GM06990 (cell line): ENCODE measurements at regions not wholly inside any gene's neighbourhood (a gene's known extent, or its start where the extent isn't known, plus 50 kb on each side); places are given as distances from the start of the nearest gene placed in this dataset.

Source experiments
- DNase-seq: peaks from one replicate; pipeline ENCODE4 v3.0.0-alpha.2; 2011; ENCODE audit not compliant: insufficient read length; ENCODE audit errors: extremely low read depth
- H3K27me3 ChIP-seq: replicated peaks from 2 replicates; pipeline ENCODE4 v1.6.0; 2011; ENCODE audit warnings: low read length; ENCODE audit not compliant: control insufficient read depth, insufficient read depth
- H3K36me3 ChIP-seq: 2 replicates; pipeline ENCODE4 v1.5.1; 2011; ENCODE audit warnings: low read length; ENCODE audit not compliant: control insufficient read depth, insufficient read depth
- H3K4me3 ChIP-seq: replicated peaks from 2 replicates; pipeline ENCODE4 v1.5.1; 2011; ENCODE audit warnings: low read depth, mild to moderate bottlenecking, control low read depth, low read length
- TF ChIP-seq, protein P1 (sequence below): IDR thresholded peaks from 2 replicates; pipeline ENCODE4 v1.5.1; 2011; ENCODE audit warnings: low read length, control low read depth, mild to moderate bottlenecking, inconsistent platforms; ENCODE audit not compliant: insufficient read depth, poor library complexity, severe bottlenecking

DNA sequence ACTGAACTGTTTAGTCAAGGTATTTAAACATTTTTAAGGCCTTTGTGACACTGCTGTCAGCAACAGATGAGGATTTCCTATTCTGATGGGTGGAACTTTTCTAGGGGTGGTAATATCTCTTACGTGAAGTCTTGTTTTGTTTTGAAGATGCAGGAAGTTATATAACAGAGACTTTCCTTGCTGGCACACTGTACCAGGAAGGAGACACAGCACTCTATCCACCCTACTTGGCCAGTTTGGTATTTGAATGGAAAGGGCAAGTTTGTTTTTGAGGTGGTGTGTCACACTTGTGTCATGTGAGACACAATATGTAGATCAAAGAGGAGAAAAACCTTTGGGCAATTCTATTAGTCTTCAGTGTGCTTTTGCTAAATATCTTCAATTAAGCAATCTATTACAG, 51.6 kb upstream of the SRP54 start:
- no peaks in the 10 kb centered on the region for H3K36me3 ChIP-seq
- no peak overlapping the region for H3K4me3 ChIP-seq
- no peak for DNase-seq
- TF ChIP-seq, protein P1, sequence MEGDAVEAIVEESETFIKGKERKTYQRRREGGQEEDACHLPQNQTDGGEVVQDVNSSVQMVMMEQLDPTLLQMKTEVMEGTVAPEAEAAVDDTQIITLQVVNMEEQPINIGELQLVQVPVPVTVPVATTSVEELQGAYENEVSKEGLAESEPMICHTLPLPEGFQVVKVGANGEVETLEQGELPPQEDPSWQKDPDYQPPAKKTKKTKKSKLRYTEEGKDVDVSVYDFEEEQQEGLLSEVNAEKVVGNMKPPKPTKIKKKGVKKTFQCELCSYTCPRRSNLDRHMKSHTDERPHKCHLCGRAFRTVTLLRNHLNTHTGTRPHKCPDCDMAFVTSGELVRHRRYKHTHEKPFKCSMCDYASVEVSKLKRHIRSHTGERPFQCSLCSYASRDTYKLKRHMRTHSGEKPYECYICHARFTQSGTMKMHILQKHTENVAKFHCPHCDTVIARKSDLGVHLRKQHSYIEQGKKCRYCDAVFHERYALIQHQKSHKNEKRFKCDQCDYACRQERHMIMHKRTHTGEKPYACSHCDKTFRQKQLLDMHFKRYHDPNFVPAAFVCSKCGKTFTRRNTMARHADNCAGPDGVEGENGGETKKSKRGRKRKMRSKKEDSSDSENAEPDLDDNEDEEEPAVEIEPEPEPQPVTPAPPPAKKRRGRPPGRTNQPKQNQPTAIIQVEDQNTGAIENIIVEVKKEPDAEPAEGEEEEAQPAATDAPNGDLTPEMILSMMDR = no peak
- no peaks in the 10 kb centered on the region for H3K27me3 ChIP-seq

DNA sequence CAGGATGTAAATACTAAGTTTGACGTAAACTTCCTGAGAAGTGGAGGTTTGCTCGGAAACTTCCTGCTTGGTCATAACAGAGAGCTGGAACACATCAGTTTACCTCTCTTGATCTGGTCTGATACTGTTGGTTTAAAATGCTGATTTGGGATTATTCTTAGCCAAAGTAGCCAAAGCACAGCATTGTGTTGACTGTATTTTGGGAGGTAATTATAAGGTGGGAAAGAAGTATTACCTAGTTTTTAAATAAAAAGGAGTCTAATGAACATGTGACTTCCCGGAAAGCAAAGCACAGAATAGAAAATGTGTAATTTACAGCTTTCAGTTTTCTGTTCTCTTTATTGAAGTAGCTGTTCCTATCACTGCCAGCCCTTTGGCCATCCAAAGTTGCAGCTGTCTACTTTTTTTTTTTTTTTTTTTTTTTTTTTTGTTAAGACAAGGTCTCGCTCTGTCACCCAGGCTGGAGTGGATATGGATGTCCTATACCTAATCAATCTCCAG, 52.2 kb upstream of the SRP54 start:
- TF ChIP-seq, protein P1 = no peak
- no peaks in the 10 kb centered on the region for H3K36me3 ChIP-seq
- no peaks in the 10 kb centered on the region for H3K27me3 ChIP-seq
- peak; percentile 37 for DNase-seq
- no peak overlapping the region for H3K4me3 ChIP-seq

DNA sequence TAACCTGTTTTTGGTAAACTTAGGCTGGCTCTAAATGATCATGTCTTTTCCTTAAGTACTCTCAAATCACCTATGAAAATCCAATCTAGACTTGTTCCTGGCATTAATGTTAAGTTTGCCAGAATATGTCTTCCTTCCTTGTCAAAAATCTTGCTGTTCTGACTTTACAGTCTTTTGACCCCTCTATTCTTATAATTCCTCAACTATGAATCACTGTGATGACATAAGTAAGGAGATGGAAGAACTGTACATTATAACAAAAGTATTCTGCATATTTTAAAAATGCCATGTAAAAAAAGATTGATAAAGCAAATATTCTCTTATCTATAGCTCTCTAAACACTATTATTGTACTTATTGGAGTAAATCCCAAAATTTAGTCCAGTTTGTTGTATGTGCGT, 51.4 kb upstream of the BAZ1A start:
- no peak overlapping the region for H3K4me3 ChIP-seq
- H3K27me3 ChIP-seq = no peaks in the 10 kb centered on the region
- no peak for DNase-seq
- TF ChIP-seq, protein P1 = no peak
- H3K36me3 ChIP-seq = no peaks in the 10 kb centered on the region
